Occipital lobe (tissue), 1 donor: ENCODE measurements at regions not wholly inside any gene's neighbourhood (a gene's known extent, or its start where the extent isn't known, plus 50 kb on each side); places are given as distances from the start of the nearest gene placed in this dataset.

ENCODE experiments used
- DNase-seq: peaks from one replicate; lab custom pipeline; 2025; lab: John Stamatoyannopoulos, UW

DNA sequence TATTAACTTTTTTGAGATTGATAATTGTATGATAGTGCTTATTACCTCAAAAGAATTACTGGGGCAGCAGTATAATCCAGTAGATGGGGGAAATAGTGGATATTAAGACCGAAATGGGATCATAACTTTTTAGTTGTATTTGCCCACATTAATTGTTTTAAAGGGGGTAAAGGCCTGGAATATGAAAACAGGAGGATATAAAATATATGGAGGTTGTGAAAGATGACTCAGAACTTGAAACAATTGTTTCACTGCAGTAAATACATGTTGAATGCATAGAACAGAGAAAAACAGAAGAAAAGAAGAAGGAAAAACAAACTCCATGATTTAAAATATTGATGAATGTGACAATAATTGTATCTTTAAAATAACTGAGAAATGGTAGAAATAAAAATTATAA, 94.1 kb upstream of the VPREB1 start:
- DNase-seq, result no peak

GRCh38 chr22:22148905-22149304, 95.7 kb upstream of the VPREB1 start:
- DNase-seq, result no peak

GRCh38 chr22:22144858-22145257, 99.7 kb upstream of the VPREB1 start:
- DNase-seq, result no peak

DNA sequence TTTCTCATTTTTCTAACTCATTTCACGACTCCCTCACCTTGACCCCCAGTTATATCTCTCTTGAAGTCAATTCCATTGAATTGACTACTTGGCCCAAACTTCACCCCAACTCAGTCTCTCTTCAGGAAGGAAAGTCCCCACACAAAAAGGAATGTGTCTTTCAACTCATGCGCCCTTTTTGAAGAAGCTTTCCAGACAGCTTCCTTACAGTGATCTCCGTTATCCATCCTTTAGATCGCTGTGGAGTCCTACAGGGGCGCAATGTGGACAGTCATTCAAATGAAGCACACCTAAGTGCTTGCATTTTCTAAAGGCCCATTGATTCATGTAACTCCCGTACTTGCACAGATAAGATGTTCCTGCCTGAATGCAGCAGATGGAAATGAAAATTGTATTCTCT, 101.1 kb upstream of the VPREB1 start:
- no peak for DNase-seq

DNA sequence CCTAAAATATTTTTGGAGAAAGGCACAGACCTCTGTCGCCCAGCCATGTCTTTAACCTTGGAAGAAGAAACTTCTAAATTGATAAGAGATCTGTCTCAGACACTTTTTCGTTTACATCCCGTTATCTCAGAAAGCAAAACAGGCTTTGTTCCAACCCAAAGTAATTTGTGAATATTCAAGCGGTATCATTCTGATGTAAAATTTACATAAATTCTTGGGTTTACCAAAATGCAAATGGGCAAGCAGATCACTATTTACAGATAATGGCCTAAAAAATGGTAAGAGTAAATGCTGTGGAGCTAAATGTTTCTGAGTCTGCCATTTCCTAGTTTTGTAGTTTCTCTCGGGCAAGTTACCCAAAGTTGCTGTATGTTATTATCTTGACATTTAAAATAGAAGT, 101.9 kb upstream of the VPREB1 start:
- no peak for DNase-seq

DNA sequence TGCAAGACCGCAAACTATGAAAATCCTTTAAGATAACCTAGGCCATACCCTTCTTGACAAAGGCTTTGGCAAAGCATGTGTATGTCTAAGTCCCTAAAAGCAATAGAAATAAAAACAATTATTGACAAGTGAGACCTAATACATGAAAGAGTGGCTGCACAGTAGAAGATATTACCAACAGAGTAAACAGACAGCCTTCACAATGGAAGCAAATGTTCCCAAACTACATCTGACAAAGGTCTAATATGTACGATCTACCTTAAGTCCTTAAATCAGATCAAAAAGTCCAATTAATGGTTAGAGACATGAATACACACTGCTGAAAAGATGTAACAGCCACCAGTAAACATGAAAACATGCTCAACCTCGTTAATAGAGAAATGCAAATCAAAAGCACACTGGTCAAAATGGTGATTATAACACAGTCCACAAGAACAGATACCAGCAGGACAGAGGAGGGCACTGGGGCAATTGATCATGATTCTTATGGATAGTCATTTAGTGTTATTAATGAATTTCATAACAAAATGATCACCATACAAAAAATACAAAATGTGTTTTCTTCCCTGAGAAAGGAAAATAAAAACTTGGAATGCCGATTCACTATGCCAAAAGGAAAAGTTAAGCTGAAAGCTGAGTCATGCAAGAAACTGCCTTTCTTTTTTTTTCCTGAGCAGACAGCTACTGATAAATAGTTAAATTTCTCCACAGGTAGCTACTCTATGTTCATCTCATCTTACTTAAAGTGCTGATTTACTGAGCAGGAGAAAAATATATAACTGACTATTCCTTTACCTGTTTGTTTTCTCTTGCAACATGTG, 102.6 kb upstream of the VPREB1 start:
- DNase-seq, result no peak

DNA sequence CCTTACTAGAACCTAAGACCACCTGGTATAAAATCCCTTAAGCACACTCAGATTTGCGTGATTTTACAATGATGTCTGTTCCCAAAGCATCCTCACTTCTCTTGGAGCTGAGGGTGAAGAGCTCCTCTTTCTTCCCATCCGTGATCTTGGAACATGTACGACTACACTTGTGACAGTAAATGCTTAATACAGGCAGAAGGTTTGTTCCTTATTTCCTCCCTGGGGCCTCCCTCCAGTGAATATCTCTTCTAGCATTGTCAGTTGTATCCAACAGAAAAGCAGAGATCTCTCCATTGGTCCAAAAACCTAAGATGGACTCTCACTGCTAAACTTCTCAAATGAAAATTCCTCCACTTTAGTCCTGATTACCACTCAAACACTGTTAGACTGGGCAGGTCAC, 103.6 kb upstream of the VPREB1 start:
- no peak for DNase-seq

- no peak for DNase-seq
Measured at GRCh38 chr22:22139364-22139763, 105.2 kb upstream of the VPREB1 start.

DNA sequence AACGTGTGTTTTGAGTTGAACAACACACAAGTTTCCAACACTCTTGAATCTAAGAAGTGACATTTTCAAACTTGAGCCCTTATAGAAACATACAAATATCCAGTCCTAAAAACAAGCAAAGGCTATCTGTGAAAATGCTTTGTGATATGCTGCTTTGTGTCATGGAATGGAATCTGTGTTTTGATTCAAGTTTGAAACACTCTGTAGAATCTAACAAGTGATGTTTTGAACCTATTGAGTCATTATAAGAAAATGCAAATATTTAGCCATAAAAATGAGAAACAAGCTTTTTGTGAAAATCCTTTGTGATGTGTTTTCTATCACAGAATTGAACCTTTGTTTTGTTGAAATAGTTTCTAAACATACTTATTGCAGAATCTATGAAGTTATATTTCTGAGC, 105.7 kb upstream of the VPREB1 start:
- DNase-seq, result no peak

DNA sequence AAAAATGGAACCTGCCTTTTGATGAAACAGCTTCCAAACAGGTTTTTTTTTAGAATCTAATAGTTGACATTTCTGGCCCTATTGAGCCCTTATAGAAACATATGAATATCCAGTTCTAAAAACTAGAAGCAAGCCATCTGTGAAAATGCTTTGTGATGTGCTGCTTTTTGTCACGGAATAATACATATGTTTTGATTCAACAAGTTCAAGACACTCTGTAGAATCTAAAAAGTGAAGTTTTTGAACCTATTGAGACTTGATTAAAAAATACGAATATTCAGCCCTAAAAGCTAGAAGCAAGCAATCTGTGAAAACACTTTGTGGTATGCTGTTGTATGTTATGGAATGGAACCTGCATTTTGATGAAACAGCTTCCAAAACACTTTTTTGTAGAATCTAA, 106.7 kb upstream of the VPREB1 start:
- DNase-seq, result no peak

GRCh38 chr22:22133910-22134309, 110.7 kb upstream of the VPREB1 start:
- DNase-seq, result no peak

GRCh38 chr22:22130953-22131608, 113.5 kb upstream of the VPREB1 start:
- DNase-seq, result no peak

GRCh38 chr22:22129387-22129786, 115.2 kb upstream of the VPREB1 start:
- no peak for DNase-seq

DNA sequence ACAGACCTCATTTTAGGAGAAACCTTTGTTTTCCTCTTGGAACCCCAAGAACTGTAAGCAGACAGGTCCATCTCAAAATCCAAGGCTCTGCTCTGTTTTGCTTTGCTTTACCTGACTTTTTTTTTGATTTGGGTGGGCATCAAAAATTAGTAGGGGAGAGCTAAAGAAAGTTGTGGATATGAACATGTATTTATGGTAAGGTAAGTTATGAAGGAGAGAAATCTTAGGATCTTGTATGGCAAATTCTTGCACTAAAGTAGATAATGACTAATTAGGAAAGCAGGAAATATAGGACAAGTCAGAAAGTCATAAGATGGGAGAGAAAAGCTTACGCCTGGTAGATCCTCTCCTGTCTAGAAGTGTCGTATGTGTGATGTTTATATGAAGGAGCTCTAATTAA, 116.1 kb upstream of the VPREB1 start:
- no peak for DNase-seq

- DNase-seq, result no peak
Measured at GRCh38 chr22:22127100-22127499, 117.5 kb upstream of the VPREB1 start.

GRCh38 chr22:22125579-22126468, 118.8 kb upstream of the VPREB1 start:
- no peak for DNase-seq

- DNase-seq, result no peak
Measured at GRCh38 chr22:22125028-22125578, 119.5 kb upstream of the VPREB1 start.

DNA sequence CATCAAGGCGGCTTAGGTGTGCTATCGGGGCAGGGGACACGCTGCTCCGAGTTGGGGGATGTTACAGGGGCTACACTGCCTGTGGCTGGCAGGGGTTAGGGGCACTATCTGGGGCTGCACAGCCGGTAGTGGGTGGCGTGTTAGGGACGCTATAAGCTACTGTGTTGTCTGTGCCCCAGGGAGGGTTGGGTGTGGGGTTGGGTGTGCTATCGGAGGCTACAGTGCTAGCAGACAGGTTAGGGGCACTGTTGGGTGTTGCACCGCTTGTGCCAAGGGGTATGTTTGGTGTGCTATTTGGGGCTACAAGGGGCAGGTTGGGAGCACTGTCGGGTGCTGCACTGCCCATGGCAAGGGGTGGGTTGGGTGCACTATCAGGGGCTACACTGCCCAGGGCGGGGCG, 120.2 kb upstream of the VPREB1 start:
- no peak for DNase-seq

- DNase-seq, result no peak
Measured at GRCh38 chr22:22123960-22124278, 120.7 kb upstream of the VPREB1 start.

DNA sequence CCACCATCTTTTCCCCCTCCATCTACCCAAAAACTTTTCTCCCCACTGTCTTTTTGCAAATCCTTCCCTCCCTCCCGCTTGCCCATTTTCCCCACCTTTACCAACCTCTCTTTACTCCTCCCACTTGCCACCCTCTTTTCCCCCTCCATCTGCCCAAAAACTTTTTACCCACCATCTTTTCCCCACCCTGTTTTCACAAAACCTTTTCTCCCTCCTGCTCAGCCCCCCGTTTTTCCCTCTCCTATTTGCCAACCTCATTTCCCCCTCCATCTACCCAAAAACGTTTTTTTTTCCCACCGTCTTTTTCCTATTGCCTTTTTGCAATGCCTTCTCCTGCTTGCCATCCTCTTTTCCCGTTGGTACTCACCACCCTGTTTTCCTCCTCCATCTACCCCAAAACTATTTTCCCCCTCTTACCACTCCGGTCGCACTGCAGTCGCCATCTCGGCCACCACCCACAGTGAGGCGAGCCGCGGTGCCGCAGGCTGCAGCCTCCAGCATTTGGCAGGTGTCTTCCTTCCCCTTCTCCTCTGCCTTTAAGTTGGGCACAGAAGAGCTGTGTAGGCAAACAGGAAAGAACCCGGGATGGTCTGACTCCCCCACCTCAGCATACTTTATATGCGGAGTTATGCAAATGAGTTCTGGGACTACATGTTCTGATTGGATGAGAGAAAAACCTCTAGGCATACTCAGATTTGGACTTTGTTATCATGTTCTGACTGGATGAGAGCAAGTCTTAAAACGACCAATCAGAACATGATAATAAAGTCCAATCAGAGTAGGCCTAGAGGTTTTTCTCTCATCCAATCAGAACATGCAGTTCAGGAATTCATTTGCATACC, 121.2 kb upstream of the VPREB1 start:
- DNase-seq, result no peak
